Peyer's patch (tissue), 4 donors: ENCODE measurements at regions not wholly inside any gene's neighbourhood (a gene's known extent, or its start where the extent isn't known, plus 50 kb on each side); places are given as distances from the start of the nearest gene placed in this dataset.

Source experiments
- POLR2A ChIP-seq, 2 donors: fragments of 450-650 bp; IDR thresholded peaks; one replicate each; pipeline ENCODE4 v1.5.1; 2017; ENCODE audit warnings: antibody characterized with exemption in 2 of 2, mild to moderate bottlenecking in 2 of 2, moderate library complexity in 2 of 2
- TF ChIP-seq, protein P1 (sequence below), 6 experiments: fragments of 450-650 bp in 4 of 6; fragments of 200-600 bp in 2 of 6; sonication (generic) in 1 of 6; IDR thresholded peaks; one replicate each; pipeline ENCODE4 v1.5.1; 2017 to 2019; ENCODE audit warnings: antibody characterized with exemption in 6 of 6, mild to moderate bottlenecking in 3 of 6, moderate library complexity in 1 of 6

DNA sequence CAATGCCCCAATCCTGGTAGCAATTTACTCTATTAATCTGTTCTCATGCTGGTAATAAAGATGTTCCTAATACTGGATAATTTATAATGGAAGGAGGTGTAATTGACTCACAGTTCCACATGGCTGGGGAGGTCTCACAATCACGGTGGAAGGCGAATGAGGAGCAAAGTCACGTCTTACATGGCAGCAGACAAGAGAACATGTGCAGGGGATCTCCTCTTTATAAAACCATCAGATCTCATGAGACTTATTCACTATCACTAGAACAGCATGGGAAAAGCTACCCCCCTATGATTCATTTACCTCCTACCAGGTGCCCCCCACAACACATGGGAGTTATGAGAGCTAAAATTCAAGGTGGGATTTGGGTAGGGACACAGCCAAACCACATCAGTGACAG is 872.2 kb downstream of the ANKRD7 start:
- TF ChIP-seq, protein P1, sequence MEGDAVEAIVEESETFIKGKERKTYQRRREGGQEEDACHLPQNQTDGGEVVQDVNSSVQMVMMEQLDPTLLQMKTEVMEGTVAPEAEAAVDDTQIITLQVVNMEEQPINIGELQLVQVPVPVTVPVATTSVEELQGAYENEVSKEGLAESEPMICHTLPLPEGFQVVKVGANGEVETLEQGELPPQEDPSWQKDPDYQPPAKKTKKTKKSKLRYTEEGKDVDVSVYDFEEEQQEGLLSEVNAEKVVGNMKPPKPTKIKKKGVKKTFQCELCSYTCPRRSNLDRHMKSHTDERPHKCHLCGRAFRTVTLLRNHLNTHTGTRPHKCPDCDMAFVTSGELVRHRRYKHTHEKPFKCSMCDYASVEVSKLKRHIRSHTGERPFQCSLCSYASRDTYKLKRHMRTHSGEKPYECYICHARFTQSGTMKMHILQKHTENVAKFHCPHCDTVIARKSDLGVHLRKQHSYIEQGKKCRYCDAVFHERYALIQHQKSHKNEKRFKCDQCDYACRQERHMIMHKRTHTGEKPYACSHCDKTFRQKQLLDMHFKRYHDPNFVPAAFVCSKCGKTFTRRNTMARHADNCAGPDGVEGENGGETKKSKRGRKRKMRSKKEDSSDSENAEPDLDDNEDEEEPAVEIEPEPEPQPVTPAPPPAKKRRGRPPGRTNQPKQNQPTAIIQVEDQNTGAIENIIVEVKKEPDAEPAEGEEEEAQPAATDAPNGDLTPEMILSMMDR (IDR thresholded peaks at IDR 0.05), result no peak
- no peak for TF ChIP-seq POLR2A (IDR thresholded peaks at IDR 0.05)
